ENCODE measurements at regions not wholly inside any gene's neighbourhood (a gene's known extent, or its start where the extent isn't known, plus 50 kb on each side); places are given as distances from the start of the nearest gene placed in this dataset.

DNA sequence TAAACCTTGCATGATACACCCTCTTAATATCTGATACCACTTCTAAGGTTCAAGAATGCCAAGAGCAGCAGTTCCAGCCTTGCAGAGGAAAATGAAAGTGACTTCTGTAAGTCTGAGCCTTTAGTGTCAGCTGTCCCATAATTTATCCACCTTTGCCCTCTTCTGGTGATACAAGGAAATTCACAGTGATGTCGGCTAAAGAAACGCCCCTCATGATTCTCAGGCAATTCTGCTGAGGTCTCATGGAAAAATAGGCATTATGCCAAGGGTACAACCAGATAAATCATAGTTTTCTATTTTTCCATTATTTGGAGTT, 172.2 kb upstream of the CXCL13 start:
- CTCF ChIA-PET (ENCODE audit: low intra/inter-chr PET ratio, low total read pairs): interaction anchor here (0.7 to 2.2 kb wide), 2 partner anchors 48 to 193 kb away, joined by 3 to 11 read pairs; no protein-coding TSS in a partner anchor
- FAIRE-seq: peak; percentile 47
- 0% methylated on average over 2 of the region's 2 CpGs for WGBS (ENCODE audit: low lambda C conversion rate)
- intact Hi-C loops (cut with micrococcal nuclease; ENCODE audit: unreplicated experiment) (loop anchor here (1.0 to 5.0 kb wide), 3 partner anchors 48 to 191 kb away; no protein-coding TSS in a partner anchor), in situ Hi-C loops (cut with HindIII; ENCODE audit: extremely low pct_ligation_motif_present, low pct_unique_long_range_greater_than_20kb) (loop anchor here (5.0 kb wide), 1 partner anchor 46 kb away; no protein-coding TSS in a partner anchor)
- no peaks in the 10 kb centered on the region for H4K20me1 ChIP-seq (ENCODE audit: insufficient read depth, low read length)
- peak; percentile 86 for ATAC-seq
- 0 out of 2 replicates have a peak overlapping the region, but pooled peaks have one; percentile 6 for H3K4me2 ChIP-seq (ENCODE audit: low read depth, low read length)
- no peak overlapping the region for H3K9ac ChIP-seq (ENCODE audit: insufficient read depth, low read depth, low read length)
- no peak overlapping the region for H3K27ac ChIP-seq (ENCODE audit: extremely low read length, insufficient read depth, low read length)
- no peaks in the 10 kb centered on the region for H3K4me1 ChIP-seq (ENCODE audit: insufficient read depth, low read length)
- H3K36me3 ChIP-seq (replicated peaks in 1 of 2; ENCODE audit: control insufficient read depth in 1 of 2, insufficient read depth in 2 of 2, low read length in 2 of 2): no peaks in the 10 kb centered on the region
- no peak overlapping the region for H3K4me3 ChIP-seq (replicated peaks in 1 of 3; ENCODE audit: insufficient read depth in 1 of 3, low read depth in 2 of 3, low read length in 3 of 3)
- H3K79me2 ChIP-seq (ENCODE audit: insufficient read depth, low read length): no peaks in the 10 kb centered on the region
- no peaks in the 10 kb centered on the region for H3K9me3 ChIP-seq (ENCODE audit: low read length)
- H3K27me3 ChIP-seq (ENCODE audit: control insufficient read depth in 1 of 2, insufficient read depth in 2 of 2, low read length in 2 of 2): no peaks in the 10 kb centered on the region
- H2AFZ ChIP-seq (ENCODE audit: low read length): no peak overlapping the region
- BruUV-seq (replicated peaks): no TSS peak
- TF ChIP-seq ZFP1 (CRISPR knock-in tag; IDR thresholded peaks at IDR 0.05) (no peak), STAG1 (CRISPR knock-in tag; IDR thresholded peaks at IDR 0.05) (peak; percentile 63), SMC3 (IDR thresholded peaks at IDR 0.05; ENCODE audit: low read length) (peak; percentile 47), ONECUT2 (CRISPR knock-in tag; IDR thresholded peaks at IDR 0.05) (no peak)
- TF ChIP-seq, protein P1, sequence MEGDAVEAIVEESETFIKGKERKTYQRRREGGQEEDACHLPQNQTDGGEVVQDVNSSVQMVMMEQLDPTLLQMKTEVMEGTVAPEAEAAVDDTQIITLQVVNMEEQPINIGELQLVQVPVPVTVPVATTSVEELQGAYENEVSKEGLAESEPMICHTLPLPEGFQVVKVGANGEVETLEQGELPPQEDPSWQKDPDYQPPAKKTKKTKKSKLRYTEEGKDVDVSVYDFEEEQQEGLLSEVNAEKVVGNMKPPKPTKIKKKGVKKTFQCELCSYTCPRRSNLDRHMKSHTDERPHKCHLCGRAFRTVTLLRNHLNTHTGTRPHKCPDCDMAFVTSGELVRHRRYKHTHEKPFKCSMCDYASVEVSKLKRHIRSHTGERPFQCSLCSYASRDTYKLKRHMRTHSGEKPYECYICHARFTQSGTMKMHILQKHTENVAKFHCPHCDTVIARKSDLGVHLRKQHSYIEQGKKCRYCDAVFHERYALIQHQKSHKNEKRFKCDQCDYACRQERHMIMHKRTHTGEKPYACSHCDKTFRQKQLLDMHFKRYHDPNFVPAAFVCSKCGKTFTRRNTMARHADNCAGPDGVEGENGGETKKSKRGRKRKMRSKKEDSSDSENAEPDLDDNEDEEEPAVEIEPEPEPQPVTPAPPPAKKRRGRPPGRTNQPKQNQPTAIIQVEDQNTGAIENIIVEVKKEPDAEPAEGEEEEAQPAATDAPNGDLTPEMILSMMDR (CRISPR knock-in tag; IDR thresholded peaks at IDR 0.05): peak; percentile 60
- peak; percentile 53 for DNase-seq (ENCODE audit: low spot score)
- POLR2A ChIA-PET: no interaction called here

DNA sequence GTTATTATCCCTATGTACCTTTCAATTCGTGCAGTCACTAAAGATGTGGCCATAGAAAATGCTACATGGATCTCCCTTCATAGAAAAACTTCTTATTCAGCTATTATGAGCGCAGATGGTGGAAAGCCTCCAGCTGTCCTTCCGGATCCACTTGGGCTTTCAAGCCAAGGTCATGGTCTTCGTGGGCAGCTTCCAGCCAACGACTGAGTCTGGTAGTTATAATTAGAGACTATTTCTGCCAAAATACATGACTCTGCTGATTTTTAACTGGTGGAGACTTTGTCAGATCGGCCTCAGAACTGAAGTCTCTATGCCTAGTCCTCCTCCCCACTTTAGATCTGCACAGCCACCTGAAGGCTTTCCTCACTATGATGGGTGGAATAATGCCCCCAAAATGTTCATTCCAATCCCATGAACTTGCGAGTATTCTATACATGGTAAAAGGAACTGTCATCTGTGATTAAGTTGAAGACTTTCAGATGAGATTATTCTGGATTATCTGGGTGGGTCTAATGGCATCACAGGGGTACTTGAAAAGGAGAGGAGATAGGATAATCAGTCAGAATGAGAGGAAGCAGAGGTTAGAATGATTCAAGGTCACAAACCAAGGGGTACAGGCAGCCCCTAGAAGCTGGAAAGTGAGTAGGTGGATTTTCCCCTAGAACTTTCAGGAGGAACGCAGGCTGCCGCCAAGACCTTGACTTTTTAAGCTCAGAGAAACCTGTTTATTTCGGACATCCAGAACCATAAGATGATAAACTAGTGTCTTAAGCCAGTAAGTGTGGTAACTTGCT, 171.1 kb upstream of the CXCL13 start:
- Histone ChIP-seq H3K27ac (ENCODE audit: extremely low read length, insufficient read depth, low read length) (no peak overlapping the region), H3K27me3 (ENCODE audit: control insufficient read depth in 1 of 2, insufficient read depth in 2 of 2, low read length in 2 of 2) (no peaks in the 10 kb centered on the region), H3K36me3 (replicated peaks in 1 of 2; ENCODE audit: control insufficient read depth in 1 of 2, insufficient read depth in 2 of 2, low read length in 2 of 2) (no peaks in the 10 kb centered on the region), H3K9me3 (ENCODE audit: low read length) (no peaks in the 10 kb centered on the region), H3K9ac (ENCODE audit: insufficient read depth, low read depth, low read length) (no peak overlapping the region), H3K79me2 (ENCODE audit: insufficient read depth, low read length) (no peaks in the 10 kb centered on the region), H2AFZ (ENCODE audit: low read length) (no peak overlapping the region), H4K20me1 (ENCODE audit: insufficient read depth, low read length) (no peaks in the 10 kb centered on the region), H3K4me1 (ENCODE audit: insufficient read depth, low read length) (no peaks in the 10 kb centered on the region), H3K4me3 (replicated peaks in 1 of 3; ENCODE audit: insufficient read depth in 1 of 3, low read depth in 2 of 3, low read length in 3 of 3) (no peak overlapping the region), H3K4me2 (ENCODE audit: low read depth, low read length) (no peak overlapping the region)
- ChIA-PET POLR2A (no interaction called here), CTCF (ENCODE audit: low intra/inter-chr PET ratio, low total read pairs) (interaction anchor here (2.2 kb wide), 1 partner anchor 49 kb away, joined by 11 read pairs; no protein-coding TSS in a partner anchor)
- BruUV-seq (replicated peaks): no TSS peak
- intact Hi-C loops (cut with micrococcal nuclease; ENCODE audit: unreplicated experiment): loop anchor here (5.0 kb wide), 2 partner anchors 67 to 192 kb away; no protein-coding TSS in a partner anchor
- no peak for FAIRE-seq
- DNase-seq (ENCODE audit: low spot score): no peak
- in situ Hi-C loops (cut with HindIII; ENCODE audit: extremely low pct_ligation_motif_present, low pct_unique_long_range_greater_than_20kb): loop anchor here (5.0 kb wide), 1 partner anchor 47 kb away; no protein-coding TSS in a partner anchor
- no peak for ATAC-seq
- WGBS (ENCODE audit: low lambda C conversion rate): 13% methylated on average over 9 of the region's 10 CpGs
- no peak for TF ChIP-seq SOX13 (IDR thresholded peaks at IDR 0.05)
- TF ChIP-seq SOX13 (CRISPR knock-in tag; conservative IDR thresholded peaks at IDR 0.05 in 1 of 2, IDR thresholded peaks at IDR 0.05 in 1 of 2): no peak
- TF ChIP-seq ZZZ3 (CRISPR knock-in tag; IDR thresholded peaks at IDR 0.05; ENCODE audit: borderline replicate concordance): no peak
- TF ChIP-seq, protein P2, sequence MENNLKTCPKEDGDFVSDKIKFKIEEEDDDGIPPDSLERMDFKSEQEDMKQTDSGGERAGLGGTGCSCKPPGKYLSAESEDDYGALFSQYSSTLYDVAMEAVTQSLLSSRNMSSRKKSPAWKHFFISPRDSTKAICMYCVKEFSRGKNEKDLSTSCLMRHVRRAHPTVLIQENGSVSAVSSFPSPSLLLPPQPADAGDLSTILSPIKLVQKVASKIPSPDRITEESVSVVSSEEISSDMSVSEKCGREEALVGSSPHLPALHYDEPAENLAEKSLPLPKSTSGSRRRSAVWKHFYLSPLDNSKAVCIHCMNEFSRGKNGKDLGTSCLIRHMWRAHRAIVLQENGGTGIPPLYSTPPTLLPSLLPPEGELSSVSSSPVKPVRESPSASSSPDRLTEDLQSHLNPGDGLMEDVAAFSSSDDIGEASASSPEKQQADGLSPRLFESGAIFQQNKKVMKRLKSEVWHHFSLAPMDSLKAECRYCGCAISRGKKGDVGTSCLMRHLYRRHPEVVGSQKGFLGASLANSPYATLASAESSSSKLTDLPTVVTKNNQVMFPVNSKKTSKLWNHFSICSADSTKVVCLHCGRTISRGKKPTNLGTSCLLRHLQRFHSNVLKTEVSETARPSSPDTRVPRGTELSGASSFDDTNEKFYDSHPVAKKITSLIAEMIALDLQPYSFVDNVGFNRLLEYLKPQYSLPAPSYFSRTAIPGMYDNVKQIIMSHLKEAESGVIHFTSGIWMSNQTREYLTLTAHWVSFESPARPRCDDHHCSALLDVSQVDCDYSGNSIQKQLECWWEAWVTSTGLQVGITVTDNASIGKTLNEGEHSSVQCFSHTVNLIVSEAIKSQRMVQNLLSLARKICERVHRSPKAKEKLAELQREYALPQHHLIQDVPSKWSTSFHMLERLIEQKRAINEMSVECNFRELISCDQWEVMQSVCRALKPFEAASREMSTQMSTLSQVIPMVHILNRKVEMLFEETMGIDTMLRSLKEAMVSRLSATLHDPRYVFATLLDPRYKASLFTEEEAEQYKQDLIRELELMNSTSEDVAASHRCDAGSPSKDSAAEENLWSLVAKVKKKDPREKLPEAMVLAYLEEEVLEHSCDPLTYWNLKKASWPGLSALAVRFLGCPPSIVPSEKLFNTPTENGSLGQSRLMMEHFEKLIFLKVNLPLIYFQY (CRISPR knock-in tag; IDR thresholded peaks at IDR 0.05; ENCODE audit: borderline replicate concordance): no peak
- TF ChIP-seq ZSCAN9 (CRISPR knock-in tag; IDR thresholded peaks at IDR 0.05; ENCODE audit: borderline replicate concordance): no peak
- no peak for TF ChIP-seq LCORL (IDR thresholded peaks at IDR 0.05)
- TF ChIP-seq LCORL (CRISPR knock-in tag; IDR thresholded peaks at IDR 0.05): no peak
- TF ChIP-seq ZNF780A (CRISPR knock-in tag; IDR thresholded peaks at IDR 0.05): no peak
- no peak for TF ChIP-seq SMYD3 (CRISPR knock-in tag; IDR thresholded peaks at IDR 0.05)

Measured in HepG2 (cell line).